GM18870 (cell line): ENCODE measurements at regions not wholly inside any gene's neighbourhood (a gene's known extent, or its start where the extent isn't known, plus 50 kb on each side); places are given as distances from the start of the nearest gene placed in this dataset.

Experiments
- ATAC-seq: cut with Tn5 transposase; IDR thresholded peaks from one replicate; pipeline ENCODE4 v1.9.1; 2021; ENCODE audit warnings: moderate library complexity; ENCODE audit not compliant: unreplicated experiment

DNA sequence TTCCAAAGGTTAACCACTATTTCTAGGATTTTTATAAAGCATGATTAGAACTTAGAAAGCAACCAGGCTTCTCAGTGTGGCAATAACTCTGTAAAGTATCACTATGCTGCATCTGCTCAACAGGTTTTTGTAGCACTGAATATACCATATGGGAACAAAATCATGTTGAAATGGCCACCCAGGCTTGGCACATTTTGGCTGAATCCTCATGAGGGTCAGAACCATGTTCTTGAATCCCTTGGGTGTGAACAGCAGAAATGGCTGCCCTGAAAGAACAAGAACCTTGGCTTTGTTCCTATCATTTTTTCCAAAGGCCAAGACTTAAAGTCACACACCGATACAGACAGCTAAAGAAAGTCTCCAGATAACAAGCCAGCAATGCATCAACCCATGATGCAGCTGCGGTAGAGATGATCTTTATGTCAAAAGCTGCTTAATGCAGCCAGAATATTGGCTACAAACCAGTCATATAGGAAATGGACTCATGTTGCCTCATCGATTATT, 283.0 kb upstream of the NOX3 start:
- ATAC-seq = no peak

DNA sequence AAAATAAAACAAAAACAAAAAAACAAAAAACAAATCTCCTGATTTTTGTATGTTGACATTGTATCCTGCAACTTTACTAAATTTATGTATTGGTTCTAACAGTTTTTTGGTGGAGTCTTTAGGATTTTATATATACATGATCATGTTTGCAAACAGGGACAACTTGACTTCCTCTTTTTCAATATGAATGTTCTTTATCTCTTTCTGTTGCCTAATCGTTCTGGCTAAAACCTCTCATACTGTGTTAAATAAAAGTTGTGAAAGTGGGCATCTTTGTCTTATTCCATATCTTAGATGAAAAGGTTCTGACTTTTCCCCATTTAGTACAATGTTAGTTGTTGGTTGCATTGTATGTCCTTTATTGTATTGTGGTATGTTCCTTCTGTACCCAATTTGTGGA, 261.7 kb upstream of the NOX3 start:
- ATAC-seq = no peak

DNA sequence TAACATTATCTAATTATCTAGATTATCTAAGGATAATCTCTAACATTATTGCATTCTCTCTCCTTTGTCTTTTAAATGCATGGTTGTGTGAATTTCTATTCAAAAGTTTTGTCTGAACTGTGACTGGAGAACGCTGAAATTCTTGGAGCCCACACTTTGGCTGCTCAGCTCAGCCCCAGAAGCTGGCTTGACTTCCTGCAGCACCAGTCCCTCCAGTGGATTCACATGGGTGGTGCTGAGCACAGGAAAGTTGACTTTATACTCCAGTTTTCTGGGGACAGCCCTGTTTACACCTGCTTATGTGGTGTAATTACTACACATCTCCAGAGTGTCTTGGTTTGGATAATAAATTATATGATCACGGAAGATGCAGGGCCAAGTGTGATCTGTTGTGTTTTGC, 255.1 kb upstream of the NOX3 start:
- no peak for ATAC-seq

- no peak for ATAC-seq
Observed at GRCh38 chr6:155709262-155709661, 253.6 kb upstream of the NOX3 start.

- ATAC-seq = no peak
Observed at GRCh38 chr6:155708100-155708499, 252.5 kb upstream of the NOX3 start.

DNA sequence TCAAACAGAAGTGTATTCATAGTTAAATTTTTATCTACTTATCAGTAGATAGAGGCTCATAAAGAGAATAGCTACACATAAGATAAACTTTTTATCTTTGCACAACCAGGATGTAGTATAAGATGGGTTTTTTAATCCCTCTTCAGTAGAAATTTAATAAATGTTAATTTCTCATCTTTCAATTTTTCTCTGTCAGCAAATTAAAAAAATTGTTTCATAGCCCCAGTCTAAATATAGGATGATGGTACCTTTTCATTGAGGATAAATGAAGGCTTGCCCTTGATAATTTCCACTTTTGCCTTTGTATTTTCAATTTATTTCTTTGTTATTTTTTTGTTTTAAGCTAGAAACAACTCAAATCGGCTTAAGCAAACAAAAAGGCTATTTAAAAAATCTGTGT, 251.2 kb upstream of the NOX3 start:
- no peak for ATAC-seq

- ATAC-seq = no peak
Observed at GRCh38 chr6:155706341-155706740, 250.7 kb upstream of the NOX3 start.

- no peak for ATAC-seq
Observed at GRCh38 chr6:155701342-155701741, 245.7 kb upstream of the NOX3 start.

GRCh38 chr6:155695495-155695894, 239.9 kb upstream of the NOX3 start:
- no peak for ATAC-seq

DNA sequence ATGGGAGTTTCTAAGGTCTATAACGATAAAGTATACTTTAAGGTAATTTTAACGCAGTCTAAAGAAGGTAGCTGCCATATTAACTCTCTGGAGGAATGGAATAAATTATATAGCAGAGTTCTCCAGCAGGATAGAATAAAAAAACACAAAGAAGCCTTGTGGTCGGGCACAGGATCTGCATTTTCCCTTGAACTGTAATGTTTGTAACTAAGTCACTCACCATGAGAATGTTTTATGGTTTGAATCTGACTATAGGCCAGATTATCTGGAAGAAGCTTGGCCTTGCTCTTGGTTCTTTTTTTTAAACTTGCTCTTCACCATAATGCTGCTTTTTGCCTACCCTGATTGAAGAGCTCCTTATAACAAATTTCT, 238.8 kb upstream of the NOX3 start:
- ATAC-seq = no peak

GRCh38 chr6:155693573-155694418, 238.2 kb upstream of the NOX3 start:
- ATAC-seq = no peak

DNA sequence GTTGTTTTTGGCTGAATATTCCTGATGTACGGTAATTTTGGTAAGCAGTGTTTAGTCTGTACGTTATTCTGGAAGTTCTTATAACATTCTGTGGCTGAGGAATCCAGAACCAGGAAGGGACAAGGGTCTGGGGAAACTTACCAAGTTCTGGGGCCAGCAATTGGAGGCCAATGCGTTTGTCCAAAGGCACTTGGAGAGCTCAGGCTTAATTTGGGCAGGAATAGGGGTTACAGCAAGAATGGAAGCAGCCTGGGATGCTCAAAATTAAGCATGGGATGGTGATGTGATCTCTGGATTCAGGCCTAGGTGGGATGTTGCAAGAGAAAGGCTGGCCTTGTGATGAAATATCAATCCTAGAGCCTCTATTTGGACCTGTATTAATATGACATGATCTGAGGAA, 235.2 kb upstream of the NOX3 start:
- no peak for ATAC-seq

DNA sequence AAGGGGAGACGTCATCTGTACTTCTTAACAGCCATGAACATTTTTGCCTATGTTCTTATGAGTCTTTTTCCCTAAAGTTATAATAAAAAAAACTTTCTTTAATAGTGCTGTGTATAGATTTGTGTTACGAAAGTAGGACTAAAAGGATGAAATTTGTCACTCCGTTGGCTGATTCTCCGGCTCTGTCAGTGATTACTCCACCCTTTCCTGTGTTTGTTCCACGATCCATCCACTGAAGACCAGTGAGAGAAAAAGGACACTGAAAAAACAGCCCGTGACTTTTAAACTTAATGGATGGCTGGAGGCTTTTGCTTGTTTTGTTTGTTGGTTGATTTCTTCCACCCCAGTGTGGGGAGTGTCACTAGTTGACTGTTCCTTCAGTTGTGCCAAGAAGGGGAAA, 232.0 kb upstream of the NOX3 start:
- ATAC-seq = no peak

- ATAC-seq = no peak
Observed at GRCh38 chr6:155684416-155685196, 229.0 kb upstream of the NOX3 start.

- ATAC-seq = no peak
Observed at GRCh38 chr6:155678361-155678760, 222.7 kb upstream of the NOX3 start.

- ATAC-seq = no peak
Observed at GRCh38 chr6:155676346-155676745, 220.7 kb upstream of the NOX3 start.

- ATAC-seq = no peak
Observed at GRCh38 chr6:155670655-155671054, 215.0 kb upstream of the NOX3 start.

DNA sequence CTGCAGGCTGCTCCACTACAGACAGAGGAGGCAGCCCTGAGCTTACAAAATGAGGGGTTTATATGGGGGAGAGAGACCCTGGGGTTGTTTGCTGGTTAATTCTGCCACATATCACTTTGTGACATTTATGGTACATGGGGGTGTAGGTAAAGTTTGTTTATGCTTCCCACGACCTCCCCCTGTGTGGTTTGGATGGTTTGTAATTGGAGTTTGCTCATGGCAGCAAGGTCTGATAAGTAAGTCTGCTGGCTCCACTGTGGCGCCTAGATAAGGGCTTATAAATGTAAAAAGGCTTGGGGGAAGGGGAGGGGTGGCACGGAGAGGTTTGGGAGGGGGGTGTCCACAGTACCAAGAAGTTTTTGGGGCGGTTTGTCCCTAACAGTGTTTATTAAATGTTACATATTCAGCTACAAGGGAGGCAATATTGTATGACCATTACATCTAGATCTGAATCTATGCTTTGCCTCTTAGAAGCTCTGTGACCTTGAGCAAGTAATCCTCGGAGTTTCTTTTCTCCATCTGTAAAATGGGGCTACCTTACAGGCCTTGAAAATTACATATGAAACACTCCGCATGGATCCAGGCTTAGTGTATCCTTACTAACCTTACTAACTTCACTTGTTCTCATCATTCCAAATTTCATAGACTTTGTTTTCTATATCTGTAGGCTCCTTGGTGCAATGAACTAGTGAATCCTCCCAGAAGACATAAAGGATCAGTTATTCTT, 204.8 kb upstream of the NOX3 start:
- ATAC-seq = no peak

GRCh38 chr6:155656024-155656423, 200.4 kb upstream of the NOX3 start:
- ATAC-seq = no peak

GRCh38 chr6:155654474-155654873, 198.8 kb upstream of the NOX3 start:
- no peak for ATAC-seq

GRCh38 chr6:155648301-155648700, 192.7 kb upstream of the NOX3 start:
- no peak for ATAC-seq

DNA sequence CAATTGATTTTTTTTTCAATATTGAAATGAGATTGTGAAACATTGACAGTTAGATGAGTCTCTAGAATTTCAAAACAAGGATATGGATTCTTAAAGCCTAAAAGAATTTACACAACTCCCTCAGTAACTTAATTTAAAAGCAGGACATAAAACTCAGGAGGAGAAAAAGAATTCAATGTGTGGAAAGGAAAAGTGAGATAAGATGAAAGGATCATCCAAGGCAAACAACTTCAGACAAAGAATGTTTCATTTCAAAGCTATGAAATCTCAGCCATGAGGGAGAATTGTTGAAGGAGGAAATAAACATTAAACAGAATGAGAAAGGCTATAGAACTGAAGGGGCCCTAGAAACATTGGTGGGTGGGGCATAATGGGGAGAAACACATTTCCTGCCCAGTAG, 191.7 kb upstream of the NOX3 start:
- no peak for ATAC-seq
